ENCODE measurements at regions not wholly inside any gene's neighbourhood (a gene's known extent, or its start where the extent isn't known, plus 50 kb on each side); places are given as distances from the start of the nearest gene placed in this dataset.

DNA sequence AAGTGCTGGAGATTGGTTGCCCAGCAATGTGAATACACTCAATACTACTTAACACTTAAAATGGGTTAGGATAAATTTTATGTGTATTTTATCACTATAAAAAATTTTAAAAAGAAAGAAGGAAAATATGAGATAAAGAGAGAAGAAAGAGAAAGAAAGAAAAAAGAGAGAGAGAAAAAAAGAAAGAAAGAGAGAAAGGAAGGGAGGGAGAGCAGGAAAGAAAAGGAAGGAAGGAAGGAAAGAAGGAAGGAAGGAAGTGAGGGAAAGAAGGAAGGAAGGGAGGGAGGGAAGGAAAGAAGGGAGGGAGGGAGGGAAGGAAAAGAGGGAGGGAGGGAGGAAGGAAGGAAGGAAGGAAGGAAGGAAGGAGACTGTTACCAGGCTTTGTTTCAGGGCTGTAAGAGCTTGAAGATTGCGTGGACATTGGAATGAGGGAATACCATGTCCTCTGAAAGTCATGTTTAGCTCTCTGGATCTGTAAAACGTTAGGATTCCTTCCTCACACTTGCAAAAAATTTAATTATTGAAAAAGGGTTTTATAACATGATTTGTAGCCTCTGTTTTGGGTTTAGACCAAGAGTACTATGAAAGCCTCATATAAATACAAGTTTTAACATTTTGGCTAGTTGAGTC, 152.3 kb upstream of the DAP start:
- TF ChIP-seq, protein P1, sequence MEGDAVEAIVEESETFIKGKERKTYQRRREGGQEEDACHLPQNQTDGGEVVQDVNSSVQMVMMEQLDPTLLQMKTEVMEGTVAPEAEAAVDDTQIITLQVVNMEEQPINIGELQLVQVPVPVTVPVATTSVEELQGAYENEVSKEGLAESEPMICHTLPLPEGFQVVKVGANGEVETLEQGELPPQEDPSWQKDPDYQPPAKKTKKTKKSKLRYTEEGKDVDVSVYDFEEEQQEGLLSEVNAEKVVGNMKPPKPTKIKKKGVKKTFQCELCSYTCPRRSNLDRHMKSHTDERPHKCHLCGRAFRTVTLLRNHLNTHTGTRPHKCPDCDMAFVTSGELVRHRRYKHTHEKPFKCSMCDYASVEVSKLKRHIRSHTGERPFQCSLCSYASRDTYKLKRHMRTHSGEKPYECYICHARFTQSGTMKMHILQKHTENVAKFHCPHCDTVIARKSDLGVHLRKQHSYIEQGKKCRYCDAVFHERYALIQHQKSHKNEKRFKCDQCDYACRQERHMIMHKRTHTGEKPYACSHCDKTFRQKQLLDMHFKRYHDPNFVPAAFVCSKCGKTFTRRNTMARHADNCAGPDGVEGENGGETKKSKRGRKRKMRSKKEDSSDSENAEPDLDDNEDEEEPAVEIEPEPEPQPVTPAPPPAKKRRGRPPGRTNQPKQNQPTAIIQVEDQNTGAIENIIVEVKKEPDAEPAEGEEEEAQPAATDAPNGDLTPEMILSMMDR (IDR thresholded peaks at IDR 0.05): no peak
- no peak for TF ChIP-seq POLR2A (IDR thresholded peaks at IDR 0.05)
- no peak for TF ChIP-seq POLR2AphosphoS5 (IDR thresholded peaks at IDR 0.05)
